SKM-1 treated with dmso at 0.1 percent for 144 hours (cell line): ENCODE measurements at regions not wholly inside any gene's neighbourhood (a gene's known extent, or its start where the extent isn't known, plus 50 kb on each side); places are given as distances from the start of the nearest gene placed in this dataset.

ENCODE experiments used
- DNase-seq: peaks from one replicate; lab custom pipeline; 2025; ENCODE audit not compliant: unreplicated experiment; lab: John Stamatoyannopoulos, UW

DNA sequence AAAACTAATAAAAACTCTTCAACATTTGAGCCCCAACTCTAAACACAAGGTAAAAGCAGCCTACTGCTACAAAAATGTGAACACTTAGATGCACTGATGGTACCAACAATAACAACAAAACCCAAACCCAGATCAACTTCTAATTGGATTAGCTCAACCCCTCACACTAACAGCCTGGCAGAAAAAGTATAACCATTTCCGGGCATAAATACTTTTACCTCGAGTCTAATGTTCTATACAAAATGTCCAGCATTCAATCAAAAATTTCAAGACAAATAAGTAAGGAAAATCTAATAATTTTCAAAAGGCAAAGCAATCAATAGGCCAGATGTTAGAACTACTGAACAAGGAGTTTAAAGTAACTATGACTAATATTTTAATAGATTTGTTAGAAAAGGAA, 303.3 kb downstream of the ARRDC4 start:
- no peak for DNase-seq

GRCh38 chr15:98266295-98266694, 305.8 kb downstream of the ARRDC4 start:
- no peak for DNase-seq

- no peak for DNase-seq
These were observed 307.7 kb downstream of the ARRDC4 start for GRCh38 chr15:98268163-98268562.

- DNase-seq, result no peak
These were observed 312.1 kb downstream of the ARRDC4 start for GRCh38 chr15:98272625-98273024.

DNA sequence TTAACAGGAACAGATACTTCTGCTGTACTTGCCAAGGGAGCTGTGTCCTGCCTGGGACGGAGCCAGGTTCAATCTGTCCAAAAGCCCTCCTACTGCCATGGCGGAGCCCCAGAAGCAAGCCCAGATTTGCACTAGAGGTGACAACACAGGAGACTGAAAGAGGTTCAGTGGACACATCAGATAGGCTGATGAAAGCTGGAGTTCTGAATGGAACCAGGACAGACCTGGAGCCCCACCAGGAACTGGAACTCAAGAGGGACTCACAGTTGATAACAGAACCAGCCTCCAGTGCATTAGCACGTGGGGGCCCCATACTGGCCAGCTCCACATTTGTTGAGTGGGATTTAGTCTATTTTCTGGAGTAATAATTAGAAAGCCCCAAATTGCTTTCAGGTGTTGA, 315.5 kb downstream of the ARRDC4 start:
- no peak for DNase-seq

DNA sequence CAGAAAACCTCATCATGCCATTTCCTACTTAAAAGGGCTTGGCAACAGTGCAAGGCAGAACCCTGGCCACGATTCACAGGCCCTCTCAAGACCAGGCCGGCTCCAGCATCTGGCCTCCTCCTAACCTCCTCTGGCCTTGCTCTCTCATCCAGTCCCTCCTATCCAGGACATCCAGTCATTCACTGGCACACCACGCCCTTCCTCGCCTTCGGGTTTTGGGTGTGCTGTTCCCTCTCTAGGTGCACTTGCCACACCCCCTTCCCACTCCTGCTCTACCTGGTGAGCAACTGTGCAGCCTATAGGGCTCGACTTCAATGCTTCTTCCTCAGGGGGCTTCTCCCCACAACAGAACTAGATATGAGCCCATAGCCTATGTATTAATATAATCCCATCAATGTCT, 317.1 kb downstream of the ARRDC4 start:
- DNase-seq, result no peak

GRCh38 chr15:98280284-98280975, 319.9 kb downstream of the ARRDC4 start:
- no peak for DNase-seq

DNA sequence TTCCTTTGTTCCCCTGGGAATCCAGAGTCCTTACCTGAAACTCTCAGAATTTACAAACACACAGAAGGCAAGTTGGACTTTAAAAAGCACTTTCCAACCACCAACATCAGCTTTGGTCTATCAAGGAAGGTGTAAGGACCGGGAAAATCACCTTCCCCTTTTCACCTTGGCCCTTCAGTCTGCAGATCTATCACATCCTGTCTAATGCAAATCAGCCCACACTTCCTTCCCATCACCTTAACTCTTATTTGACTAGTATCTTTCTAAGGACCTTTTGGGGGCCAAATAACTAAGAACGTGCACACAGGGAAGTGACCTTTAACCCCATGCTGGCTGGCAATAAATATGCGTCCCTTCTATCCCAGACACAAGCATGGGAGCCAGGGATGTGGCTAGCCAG, 320.6 kb downstream of the ARRDC4 start:
- DNase-seq, result no peak

DNA sequence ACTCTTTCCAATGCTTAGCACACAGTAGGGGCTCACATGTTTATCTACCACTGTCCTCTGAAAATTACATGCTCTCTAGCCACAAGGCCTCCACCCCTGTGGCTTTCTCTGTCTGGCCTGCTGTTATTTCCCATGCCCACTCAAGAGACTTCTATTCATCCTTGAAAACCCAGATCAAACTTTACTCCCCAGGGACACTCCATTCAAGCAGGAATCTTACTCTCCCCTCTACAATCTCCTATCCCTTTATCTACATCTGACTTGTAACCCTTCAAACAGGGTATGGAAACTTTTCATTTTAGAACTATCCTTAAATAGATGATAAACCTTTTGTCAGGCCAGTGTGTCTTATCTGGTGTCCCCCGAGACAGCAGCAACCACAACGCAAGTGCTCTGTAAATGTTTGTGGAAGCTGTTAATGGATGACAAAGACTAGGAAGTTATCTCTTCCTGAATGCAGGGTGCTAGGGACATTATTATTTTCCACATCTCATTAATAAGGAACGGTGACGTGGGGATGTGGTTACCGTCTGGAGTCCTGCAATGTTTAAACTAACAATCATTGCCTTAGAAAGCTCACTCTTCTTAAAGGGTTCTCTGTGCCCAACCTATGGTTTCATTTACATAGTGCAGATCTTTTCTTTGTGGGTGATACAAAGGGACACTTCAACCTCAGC, 322.3 kb downstream of the ARRDC4 start:
- DNase-seq, result no peak

DNA sequence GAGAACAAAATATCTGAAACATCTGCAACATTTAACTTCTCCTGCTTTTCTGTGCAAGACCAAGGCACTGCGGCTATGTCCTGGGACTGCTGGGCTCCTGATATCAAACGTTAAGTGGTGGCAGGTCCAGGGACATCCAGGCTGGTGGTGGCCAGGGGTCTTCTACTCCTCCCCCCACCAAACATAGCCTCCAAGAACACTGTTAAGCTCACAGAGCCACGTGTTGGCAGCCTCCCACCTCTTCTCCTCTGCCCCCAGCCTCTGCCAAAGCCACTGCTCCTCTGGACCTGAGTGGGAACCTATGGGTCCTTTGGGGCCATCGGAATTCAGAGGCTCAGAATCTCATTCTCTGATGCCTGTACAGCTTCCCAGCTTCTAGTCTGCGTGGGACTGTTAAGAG, 325.7 kb downstream of the ARRDC4 start:
- DNase-seq, result no peak

- no peak for DNase-seq
These were observed 326.3 kb downstream of the ARRDC4 start for GRCh38 chr15:98286831-98287230.

DNA sequence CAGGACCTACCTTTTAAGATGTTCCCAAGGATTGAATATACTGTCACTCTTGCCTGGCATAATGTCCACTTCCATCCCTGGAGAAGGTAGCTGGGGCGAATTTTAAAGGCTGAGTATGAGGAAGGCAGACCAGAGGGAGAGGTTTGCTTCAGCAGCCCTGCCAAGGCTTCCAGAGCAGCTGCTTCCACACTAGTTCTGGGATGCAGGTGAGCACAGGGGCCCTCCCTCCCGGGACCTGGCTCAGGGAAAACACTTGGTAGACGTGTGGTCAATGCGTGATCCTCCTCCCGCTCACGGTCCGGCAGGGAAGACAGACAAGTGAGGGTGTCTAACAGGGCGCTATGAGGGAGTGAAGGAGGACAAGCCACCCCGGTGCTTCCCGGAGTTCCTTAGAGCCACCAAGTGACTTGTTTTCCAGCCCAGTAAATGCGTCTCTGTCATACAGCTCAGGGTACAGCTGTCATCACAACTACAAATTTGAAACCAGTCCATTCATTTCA, 327.6 kb downstream of the ARRDC4 start:
- DNase-seq, result no peak

DNA sequence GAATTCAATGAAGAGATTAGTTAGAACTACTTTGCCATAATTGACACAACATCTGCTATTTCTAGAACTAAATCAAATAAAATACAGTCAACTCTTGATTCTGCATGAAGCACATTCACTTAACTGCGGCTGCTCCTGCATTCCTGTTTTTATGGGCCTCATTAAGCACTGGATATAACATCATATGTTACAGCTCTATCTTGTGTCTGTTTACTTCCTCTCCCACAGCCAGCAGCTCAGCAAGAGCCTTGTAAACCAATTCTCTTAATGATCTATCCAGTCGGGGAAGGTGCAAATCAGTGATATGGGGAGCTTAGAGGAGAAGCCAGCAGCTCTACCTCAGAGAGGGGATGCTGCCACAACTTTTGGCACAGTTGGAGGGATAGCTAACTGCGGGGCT, 329.2 kb downstream of the ARRDC4 start:
- no peak for DNase-seq

DNA sequence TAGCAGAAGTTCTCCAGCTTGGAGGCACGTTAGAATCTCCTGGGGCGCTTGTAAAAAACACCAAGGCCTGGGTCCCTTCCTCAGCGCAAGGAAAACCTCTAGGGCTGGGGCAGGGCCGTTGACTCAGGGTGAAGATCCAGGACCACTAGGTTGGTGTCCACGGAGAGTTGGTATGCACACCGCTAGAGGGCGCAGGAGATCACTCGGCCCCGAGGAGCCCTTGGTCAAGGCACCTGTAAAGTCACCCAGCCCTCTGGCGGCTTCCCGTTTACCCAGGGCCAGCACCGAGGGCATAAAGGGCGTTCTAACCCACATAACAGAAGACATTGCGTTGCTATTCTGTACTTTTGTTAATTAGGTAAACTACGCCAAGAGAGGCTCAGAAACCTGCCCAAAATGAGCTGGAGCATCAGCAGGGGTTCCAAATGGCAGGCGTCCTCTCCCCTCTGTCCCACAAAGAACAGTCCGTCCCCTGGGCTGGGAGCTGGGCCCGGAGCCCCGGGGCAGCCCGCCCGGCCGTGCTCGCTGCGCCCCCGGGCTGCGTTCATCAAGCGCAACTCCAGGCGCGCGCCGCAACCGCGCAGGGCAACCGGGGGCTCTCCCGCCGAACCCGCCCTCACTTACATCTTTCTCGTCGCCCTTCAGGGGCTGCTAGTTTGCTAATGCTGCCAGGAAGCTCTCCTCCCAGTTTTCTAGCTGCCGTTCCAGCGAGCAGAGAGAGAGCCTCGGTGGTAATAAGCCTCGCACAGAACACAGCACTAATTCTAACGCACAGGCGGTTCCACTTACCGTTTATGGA, 332.1 kb downstream of the ARRDC4 start:
- DNase-seq, result peak; percentile 58

DNA sequence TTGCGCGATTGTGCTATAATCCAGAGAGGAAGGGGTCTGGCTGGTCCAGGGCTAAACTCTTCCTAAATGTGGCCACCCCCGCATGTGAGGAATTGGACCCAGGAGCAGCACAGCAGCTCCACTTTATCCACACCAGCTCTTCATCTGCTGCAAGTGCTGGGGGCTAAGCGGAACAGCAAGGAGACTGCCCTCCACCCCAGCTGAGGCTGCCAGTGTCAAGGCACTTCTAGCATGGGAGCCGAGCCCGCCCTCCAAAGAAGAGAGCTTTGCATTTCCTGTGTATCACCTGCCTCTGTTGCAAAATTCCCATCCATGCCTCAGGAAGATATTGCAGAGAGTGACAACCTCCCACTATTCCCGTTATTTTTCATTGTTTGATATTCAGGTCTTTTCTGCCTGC, 333.6 kb downstream of the ARRDC4 start:
- DNase-seq, result no peak

DNA sequence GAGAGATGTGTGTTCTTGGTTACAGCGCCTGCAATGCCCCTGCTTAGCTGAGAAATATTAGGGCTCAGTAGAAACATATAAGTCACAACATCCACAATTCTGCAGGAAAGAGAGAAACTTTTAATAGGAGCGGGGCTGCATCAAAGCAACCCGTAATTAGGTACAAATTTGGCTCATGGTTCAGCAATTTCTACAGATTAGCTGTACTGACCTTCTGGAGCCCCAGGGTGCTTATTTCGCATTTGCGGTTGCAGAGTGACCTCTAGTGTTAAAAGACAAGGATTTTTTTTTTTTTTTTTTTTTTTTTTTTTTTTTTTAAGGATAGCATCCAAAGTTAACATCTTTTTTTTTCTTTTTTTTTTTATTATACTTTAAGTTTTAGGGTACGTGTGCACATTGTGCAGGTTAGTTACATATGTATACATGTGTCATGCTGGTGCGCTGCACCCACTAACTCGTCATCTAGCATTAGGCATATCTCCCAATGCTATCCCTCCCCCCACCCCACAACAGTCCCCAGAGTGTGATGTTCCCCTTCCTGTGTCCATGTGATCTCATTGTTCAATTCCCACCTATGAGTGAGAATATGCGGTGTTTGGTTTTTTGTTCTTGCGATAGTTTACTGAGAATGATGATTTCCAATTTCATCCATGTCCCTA, 334.7 kb downstream of the ARRDC4 start:
- peak; percentile 36 for DNase-seq

GRCh38 chr15:98296653-98297052, 336.1 kb downstream of the ARRDC4 start:
- DNase-seq, result no peak

GRCh38 chr15:98304371-98304770, 343.9 kb downstream of the ARRDC4 start:
- DNase-seq, result no peak

- no peak for DNase-seq
These were observed 340.2 kb upstream of the IGF1R start for GRCh38 chr15:98308117-98308516.

DNA sequence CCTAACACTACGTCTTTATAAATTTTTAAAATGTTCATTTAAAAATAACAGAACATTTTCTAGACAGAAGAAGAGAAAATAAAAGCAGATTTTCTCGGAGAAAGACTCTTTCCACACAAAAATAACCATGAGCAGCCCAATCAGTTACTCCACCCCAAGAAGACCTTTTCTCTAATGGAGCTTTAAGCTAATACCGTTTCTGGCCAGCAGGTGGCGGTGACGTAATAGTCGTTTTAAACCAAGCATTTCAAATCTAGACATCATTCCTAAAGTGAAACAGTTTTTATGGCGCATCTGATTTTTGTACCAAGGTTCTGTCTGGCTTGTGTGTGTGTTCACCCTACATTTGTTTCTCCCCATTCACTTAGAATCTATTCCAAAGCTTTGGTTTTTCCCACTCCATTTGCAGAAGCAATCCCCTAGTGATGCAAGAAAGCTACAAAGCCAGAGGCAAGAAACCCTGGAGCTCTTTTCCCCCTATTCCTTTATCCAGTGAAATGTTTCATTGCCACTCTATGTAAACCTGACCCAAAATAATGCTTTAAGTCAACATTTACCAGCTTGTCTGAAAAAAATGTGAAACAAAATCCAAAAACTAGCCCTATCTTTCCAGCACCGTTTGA, 336.7 kb upstream of the IGF1R start:
- peak; percentile 71 for DNase-seq

DNA sequence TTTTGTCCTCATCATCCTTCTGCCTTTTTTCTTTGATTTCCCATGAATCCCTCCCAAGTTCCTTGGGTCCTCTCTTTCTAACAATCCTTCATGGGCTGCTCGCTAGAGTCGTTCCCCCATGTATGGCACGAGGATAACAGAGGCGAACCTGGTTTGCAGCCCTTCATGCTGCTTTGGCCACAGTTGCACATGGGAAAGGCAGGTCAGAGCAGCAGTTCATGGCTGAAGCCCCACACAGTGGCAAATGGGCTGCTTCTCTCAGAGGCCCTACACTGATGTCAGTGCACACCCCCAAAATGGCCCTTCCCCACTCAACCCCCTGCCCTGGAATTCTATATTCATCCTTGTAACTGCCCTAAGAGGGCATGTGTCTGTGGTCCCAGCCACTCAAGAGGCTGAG, 335.4 kb upstream of the IGF1R start:
- DNase-seq, result no peak
